ENCODE measurements at regions not wholly inside any gene's neighbourhood (a gene's known extent, or its start where the extent isn't known, plus 50 kb on each side); places are given as distances from the start of the nearest gene placed in this dataset.
"Not testable (repeated sequence)": the region's sequence is repeated elsewhere in the genome, so short reads cannot be mapped to it uniquely, and the experiment has no call there.

DNA sequence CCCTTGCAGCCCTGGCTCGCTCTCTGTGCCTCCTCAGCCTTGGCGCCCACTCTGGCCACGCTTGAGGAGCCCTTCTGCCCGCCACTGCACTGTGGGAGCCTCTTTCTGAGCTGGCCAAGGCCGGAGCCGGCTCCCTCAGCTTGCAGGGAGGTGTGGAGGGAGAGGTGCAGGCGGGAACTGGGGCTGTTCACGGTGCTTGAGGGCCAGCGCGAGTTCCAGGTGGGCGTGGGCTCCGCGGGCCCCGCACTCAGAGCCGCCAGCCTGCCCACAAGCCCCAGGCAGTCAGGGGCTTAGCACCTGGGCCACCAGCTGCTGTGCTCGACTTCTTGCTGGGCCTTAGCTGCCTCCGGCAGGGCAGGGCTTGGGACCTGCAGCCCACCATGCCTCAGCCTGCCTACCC is 861.5 kb upstream of the TPTE start:
- TF ChIP-seq, protein P1, sequence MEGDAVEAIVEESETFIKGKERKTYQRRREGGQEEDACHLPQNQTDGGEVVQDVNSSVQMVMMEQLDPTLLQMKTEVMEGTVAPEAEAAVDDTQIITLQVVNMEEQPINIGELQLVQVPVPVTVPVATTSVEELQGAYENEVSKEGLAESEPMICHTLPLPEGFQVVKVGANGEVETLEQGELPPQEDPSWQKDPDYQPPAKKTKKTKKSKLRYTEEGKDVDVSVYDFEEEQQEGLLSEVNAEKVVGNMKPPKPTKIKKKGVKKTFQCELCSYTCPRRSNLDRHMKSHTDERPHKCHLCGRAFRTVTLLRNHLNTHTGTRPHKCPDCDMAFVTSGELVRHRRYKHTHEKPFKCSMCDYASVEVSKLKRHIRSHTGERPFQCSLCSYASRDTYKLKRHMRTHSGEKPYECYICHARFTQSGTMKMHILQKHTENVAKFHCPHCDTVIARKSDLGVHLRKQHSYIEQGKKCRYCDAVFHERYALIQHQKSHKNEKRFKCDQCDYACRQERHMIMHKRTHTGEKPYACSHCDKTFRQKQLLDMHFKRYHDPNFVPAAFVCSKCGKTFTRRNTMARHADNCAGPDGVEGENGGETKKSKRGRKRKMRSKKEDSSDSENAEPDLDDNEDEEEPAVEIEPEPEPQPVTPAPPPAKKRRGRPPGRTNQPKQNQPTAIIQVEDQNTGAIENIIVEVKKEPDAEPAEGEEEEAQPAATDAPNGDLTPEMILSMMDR (tag by site-specific recombination; IDR thresholded peaks at IDR 0.05), result not testable (repeated sequence)
- TF ChIP-seq KLF9 (tag by site-specific recombination; IDR thresholded peaks at IDR 0.05; ENCODE audit: low read depth); ZNF350 (tag by site-specific recombination; IDR thresholded peaks at IDR 0.05); YY1 (tag by site-specific recombination; IDR thresholded peaks at IDR 0.05); ZNF366 (tag by site-specific recombination; conservative IDR thresholded peaks at IDR 0.05); SALL2 (tag by site-specific recombination; IDR thresholded peaks at IDR 0.05; ENCODE audit: borderline replicate concordance); FEZF1 (tag by site-specific recombination; IDR thresholded peaks at IDR 0.05): not testable (repeated sequence)
